CD14-positive monocyte (primary cell): ENCODE measurements at regions not wholly inside any gene's neighbourhood (a gene's known extent, or its start where the extent isn't known, plus 50 kb on each side); places are given as distances from the start of the nearest gene placed in this dataset.

Experiments used
- DNase-seq, 3 donors: peaks; one replicate each; pipeline ENCODE4 v3.0.0-alpha.2; 2011 to 2022
- H2AFZ ChIP-seq: 2 replicates; pipeline ENCODE4 v1.6.0; 2012; ENCODE audit warnings: mild to moderate bottlenecking, low read depth, low read length, inconsistent platforms; ENCODE audit not compliant: insufficient read depth, poor library complexity, severe bottlenecking
- H3K27ac ChIP-seq, 2 donors: 1 replicate in 1 of 2; 2 replicates in 1 of 2; pipeline ENCODE4 v1.5.1; 2012 to 2013; ENCODE audit warnings: low read length in 2 of 2, control low read depth in 1 of 2, inconsistent platforms in 1 of 2, low read depth in 1 of 2, mild to moderate bottlenecking in 1 of 2
- H3K27me3 ChIP-seq, 2 donors: one replicate each; pipeline versions ENCODE4 v1.6.0 to v1.6.1; 2011 to 2013; ENCODE audit warnings: low read length in 2 of 2; ENCODE audit not compliant: control insufficient read depth in 2 of 2, insufficient read depth in 2 of 2
- H3K36me3 ChIP-seq, 2 donors: replicated peaks in 1 of 2; 1 replicate in 1 of 2; 2 replicates in 1 of 2; pipeline versions ENCODE4 v1.5.1 to v1.6.1; 2012 to 2013; ENCODE audit warnings: low read length in 2 of 2, control low read depth in 1 of 2, inconsistent platforms in 1 of 2, mild to moderate bottlenecking in 1 of 2; ENCODE audit not compliant: insufficient read depth in 2 of 2, control insufficient read depth in 1 of 2
- H3K4me1 ChIP-seq, 2 donors: 1 replicate in 1 of 2; 2 replicates in 1 of 2; pipeline versions ENCODE4 v1.5.1 to v1.6.1; 2012 to 2013; ENCODE audit warnings: low read length in 2 of 2, control low read depth in 1 of 2, inconsistent platforms in 1 of 2, mild to moderate bottlenecking in 1 of 2, moderate library complexity in 1 of 2; ENCODE audit not compliant: insufficient read depth in 2 of 2, control insufficient read depth in 1 of 2
- H3K4me2 ChIP-seq: replicated peaks from 2 replicates; pipeline ENCODE3; 2012; ENCODE audit warnings: low read length, moderate library complexity, mild to moderate bottlenecking; ENCODE audit not compliant: poor library complexity, severe bottlenecking; ENCODE audit errors: extremely low read depth
- H3K4me3 ChIP-seq, 3 experiments: fragments of 200-600 bp in 1 of 3; sonication (generic) in 1 of 3; replicated peaks in 1 of 3; 1 replicate in 2 of 3; 2 replicates in 1 of 3; pipeline ENCODE4 v1.5.1; 2011 to 2013; ENCODE audit warnings: low read length in 3 of 3, mild to moderate bottlenecking in 3 of 3, control low read depth in 2 of 3, low read depth in 2 of 3, inconsistent platforms in 1 of 3, moderate library complexity in 1 of 3
- H3K79me2 ChIP-seq: 2 replicates; pipeline ENCODE4 v1.6.0; 2012; ENCODE audit warnings: mild to moderate bottlenecking, control low read depth, inconsistent platforms, low read length, moderate library complexity; ENCODE audit not compliant: insufficient read depth
- H3K9ac ChIP-seq: 2 replicates; pipeline ENCODE4 v1.6.0; 2017; ENCODE audit warnings: low read length, mild to moderate bottlenecking; ENCODE audit not compliant: insufficient read depth, poor library complexity, severe bottlenecking
- H3K9me3 ChIP-seq, 2 donors: replicated peaks in 1 of 2; 1 replicate in 1 of 2; 2 replicates in 1 of 2; pipeline versions ENCODE4 v1.5.1 to v1.6.1; 2012 to 2013; ENCODE audit warnings: low read length in 2 of 2, control low read depth in 1 of 2; ENCODE audit not compliant: control insufficient read depth in 1 of 2, insufficient read depth in 1 of 2
- H4K20me1 ChIP-seq: 2 replicates; pipeline ENCODE4 v1.6.0; 2012; ENCODE audit warnings: mild to moderate bottlenecking, low read length, control low read depth, moderate library complexity; ENCODE audit not compliant: insufficient read depth
- H3K27ac Mint-ChIP-seq, 7 donors: one replicate each; pipeline ENCODE4 v1.8.0; 2020; ENCODE audit warnings: mild to moderate bottlenecking in 7 of 7, mixed read lengths in 7 of 7, moderate library complexity in 6 of 7, inconsistent platforms in 2 of 7
- H3K27me3 Mint-ChIP-seq, 3 donors: one replicate each; pipeline ENCODE4 v1.8.0; 2021 to 2022; ENCODE audit warnings: low read depth in 3 of 3, mild to moderate bottlenecking in 3 of 3, mixed read lengths in 3 of 3, moderate library complexity in 3 of 3, inconsistent platforms in 1 of 3
- H3K36me3 Mint-ChIP-seq, 2 donors: one replicate each; pipeline ENCODE4 v1.8.0; 2020; ENCODE audit warnings: mixed read lengths in 2 of 2, inconsistent platforms in 1 of 2, mild to moderate bottlenecking in 1 of 2
- H3K4me1 Mint-ChIP-seq: one replicate; pipeline ENCODE4 v1.8.0; 2020; ENCODE audit warnings: mild to moderate bottlenecking, mixed read lengths
- H3K4me3 Mint-ChIP-seq, 2 donors: one replicate each; pipeline ENCODE4 v1.8.0; 2020; ENCODE audit warnings: mild to moderate bottlenecking in 2 of 2, mixed read lengths in 2 of 2, moderate library complexity in 1 of 2
- H3K9me3 Mint-ChIP-seq, 7 donors: one replicate each; pipeline ENCODE4 v1.8.0; 2020 to 2022; ENCODE audit warnings: mixed read lengths in 7 of 7, mild to moderate bottlenecking in 6 of 7, moderate library complexity in 6 of 7, inconsistent platforms in 2 of 7
- WGBS: methylation state at CpG from one replicate; pipeline ENCODE4 v1.1.5; 2013; ENCODE audit warnings: missing lambda C conversion rate; ENCODE audit not compliant: insufficient coverage; 5-methylcytosine and 5-hydroxymethylcytosine counted together
- intact Hi-C, 2 donors: fragments of 100-400 bp; cut with micrococcal nuclease; formaldehyde crosslinking; loops; one replicate each; pipeline versions ENCODE4 v1.15.0 to v1.15.1; 2023
- TF ChIP-seq, protein P1 (sequence below): fragments of 200-600 bp; IDR thresholded peaks from one replicate; pipeline ENCODE4 v1.8.0; 2022; ENCODE audit warnings: antibody characterized with exemption, mild to moderate bottlenecking

DNA sequence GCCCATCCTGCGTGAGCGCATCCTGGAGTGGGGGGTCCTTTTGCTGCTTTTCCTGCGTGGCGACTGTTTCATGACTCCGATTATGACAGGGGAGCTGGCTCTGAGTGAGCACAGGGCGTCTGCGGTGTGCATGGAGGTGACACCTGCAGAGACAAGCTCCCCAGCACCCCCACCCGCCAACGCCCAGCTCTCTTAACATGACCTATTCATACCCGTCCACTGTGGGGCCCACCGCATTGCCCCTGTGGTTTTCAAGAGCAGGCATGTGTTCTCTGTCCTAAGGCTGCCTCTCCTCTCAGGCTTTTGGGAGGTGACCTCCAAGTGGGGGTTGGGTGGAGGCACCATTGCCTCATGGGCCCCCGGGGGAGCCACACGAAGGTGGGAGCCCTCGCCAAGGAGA is 500.7 kb downstream of the TCERG1L start:
- no peak overlapping the region for H2AFZ ChIP-seq
- DNase-seq = no peak
- H3K4me1 Mint-ChIP-seq = no peaks in the 10 kb centered on the region
- H3K36me3 Mint-ChIP-seq = no peaks in the 10 kb centered on the region
- H3K4me1 ChIP-seq = no peaks in the 10 kb centered on the region
- no peaks in the 10 kb centered on the region for H3K79me2 ChIP-seq
- no peak overlapping the region for H3K9ac ChIP-seq
- no peak overlapping the region for H3K4me2 ChIP-seq
- TF ChIP-seq, protein P1, sequence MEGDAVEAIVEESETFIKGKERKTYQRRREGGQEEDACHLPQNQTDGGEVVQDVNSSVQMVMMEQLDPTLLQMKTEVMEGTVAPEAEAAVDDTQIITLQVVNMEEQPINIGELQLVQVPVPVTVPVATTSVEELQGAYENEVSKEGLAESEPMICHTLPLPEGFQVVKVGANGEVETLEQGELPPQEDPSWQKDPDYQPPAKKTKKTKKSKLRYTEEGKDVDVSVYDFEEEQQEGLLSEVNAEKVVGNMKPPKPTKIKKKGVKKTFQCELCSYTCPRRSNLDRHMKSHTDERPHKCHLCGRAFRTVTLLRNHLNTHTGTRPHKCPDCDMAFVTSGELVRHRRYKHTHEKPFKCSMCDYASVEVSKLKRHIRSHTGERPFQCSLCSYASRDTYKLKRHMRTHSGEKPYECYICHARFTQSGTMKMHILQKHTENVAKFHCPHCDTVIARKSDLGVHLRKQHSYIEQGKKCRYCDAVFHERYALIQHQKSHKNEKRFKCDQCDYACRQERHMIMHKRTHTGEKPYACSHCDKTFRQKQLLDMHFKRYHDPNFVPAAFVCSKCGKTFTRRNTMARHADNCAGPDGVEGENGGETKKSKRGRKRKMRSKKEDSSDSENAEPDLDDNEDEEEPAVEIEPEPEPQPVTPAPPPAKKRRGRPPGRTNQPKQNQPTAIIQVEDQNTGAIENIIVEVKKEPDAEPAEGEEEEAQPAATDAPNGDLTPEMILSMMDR = no peak
- H3K27me3 ChIP-seq = no peaks in the 10 kb centered on the region
- H3K4me3 ChIP-seq = no peak overlapping the region
- H3K9me3 ChIP-seq = no peaks in the 10 kb centered on the region
- H4K20me1 ChIP-seq = no peaks in the 10 kb centered on the region
- H3K27me3 Mint-ChIP-seq = peaks cover 1 to 4% (median 2%) of the 10 kb centered on the region in 3 donors
- WGBS = 96% methylated on average over 5 of the region's 14 CpGs
- no peak overlapping the region for H3K27ac ChIP-seq
- no peak overlapping the region for H3K27ac Mint-ChIP-seq
- H3K9me3 Mint-ChIP-seq = peaks cover 0 to 4% (median 1%) of the 10 kb centered on the region in 7 donors
- no peaks in the 10 kb centered on the region for H3K36me3 ChIP-seq
- intact Hi-C loops = no loop called here
- H3K4me3 Mint-ChIP-seq = no peak overlapping the region

DNA sequence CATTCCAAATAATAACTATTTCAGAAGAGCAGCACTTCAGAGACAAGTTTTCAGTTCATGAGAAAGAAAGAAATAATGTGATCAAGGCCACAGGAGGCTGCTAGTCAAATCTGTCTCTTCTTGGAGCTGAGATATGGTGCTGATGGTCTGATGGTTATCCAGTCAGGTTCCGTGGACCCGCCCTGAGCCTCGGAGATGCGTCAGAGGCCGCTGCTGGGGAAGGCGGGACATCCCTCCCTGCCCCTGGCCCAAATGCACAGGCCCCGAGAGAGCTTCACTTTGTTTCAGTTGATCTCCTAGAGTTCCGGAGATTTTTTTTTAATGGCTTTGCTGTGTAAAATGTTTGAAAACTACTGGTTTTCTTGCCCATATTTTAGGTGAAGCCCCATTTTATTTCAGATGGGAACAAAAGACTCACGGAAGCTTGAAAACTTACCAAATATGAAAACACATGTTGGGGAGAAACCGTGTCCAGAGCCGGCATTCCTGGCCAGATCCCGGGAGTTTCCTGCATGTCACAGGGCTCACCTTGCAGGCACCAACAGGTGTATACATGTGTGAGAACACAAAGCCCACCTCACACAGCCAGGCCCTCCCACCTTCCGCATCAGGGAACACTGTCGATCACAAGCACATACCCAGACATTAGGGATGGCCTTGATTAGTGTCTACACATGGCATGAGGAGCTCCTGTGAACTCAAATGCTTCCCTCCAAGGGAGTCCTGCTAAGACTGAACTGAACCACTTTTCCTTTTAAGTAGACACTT is 499.0 kb downstream of the TCERG1L start:
- Histone ChIP-seq H3K4me1 (no peaks in the 10 kb centered on the region), H4K20me1 (no peaks in the 10 kb centered on the region), H3K9ac (no peak overlapping the region), H3K27me3 (no peaks in the 10 kb centered on the region), H3K4me3 (no peak overlapping the region), H3K9me3 (peaks cover 0 to 2% of the 10 kb centered on the region in 2 donors), H3K36me3 (no peaks in the 10 kb centered on the region), H3K27ac (no peak overlapping the region), H3K79me2 (no peaks in the 10 kb centered on the region), H2AFZ (no peak overlapping the region), H3K4me2 (no peak overlapping the region)
- Mint-ChIP-seq H3K4me3 (no peak overlapping the region), H3K27me3 (peaks cover 1 to 4% (median 2%) of the 10 kb centered on the region in 3 donors), H3K36me3 (no peaks in the 10 kb centered on the region), H3K27ac (no peak overlapping the region), H3K9me3 (peaks cover 0 to 10% (median 4%) of the 10 kb centered on the region in 7 donors), H3K4me1 (no peaks in the 10 kb centered on the region)
- TF ChIP-seq, protein P1 = no peak
- 92% methylated on average over 14 of the region's 14 CpGs for WGBS
- intact Hi-C loops = no loop called here
- DNase-seq = no peak
